A673 (cell line): ENCODE measurements at regions not wholly inside any gene's neighbourhood (a gene's known extent, or its start where the extent isn't known, plus 50 kb on each side); places are given as distances from the start of the nearest gene placed in this dataset.

ENCODE experiments used
- EZH2 ChIP-seq: fragments of 200-600 bp; sonication (generic); IDR thresholded peaks from 2 replicates; pipeline ENCODE4 v1.6.1; 2017; ENCODE audit warnings: borderline replicate concordance, low read depth, mild to moderate bottlenecking, mixed read lengths, antibody characterized with exemption, low read length; ENCODE audit not compliant: poor library complexity, severe bottlenecking
- TF ChIP-seq, protein P1 (sequence below): fragments of 300-800, 200-600 bp; sonication (generic); conservative IDR thresholded peaks from 2 replicates; pipeline ENCODE4 v1.5.1; 2017; ENCODE audit warnings: low read depth, mild to moderate bottlenecking, antibody characterized with exemption, low read length, moderate library complexity, mixed read lengths

DNA sequence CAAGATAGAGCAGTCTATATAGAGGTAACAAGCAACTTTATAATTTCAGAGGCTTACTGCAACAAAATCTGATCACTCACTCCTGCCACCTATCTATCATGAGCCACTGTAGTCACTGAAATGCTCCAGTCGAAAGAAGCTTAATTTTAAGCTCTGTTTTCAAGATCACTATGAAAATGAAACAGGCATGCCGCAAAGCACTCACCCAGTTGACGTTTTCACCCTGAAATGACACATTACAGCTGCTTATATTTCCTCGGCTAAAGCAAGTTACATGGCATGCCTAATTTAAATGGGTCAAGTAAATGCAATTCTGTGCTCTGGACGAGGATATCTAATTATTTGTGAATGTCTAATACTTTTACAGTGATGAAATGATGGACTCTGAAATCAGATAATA is 616.3 kb downstream of the FAM181B start:
- TF ChIP-seq, protein P1, sequence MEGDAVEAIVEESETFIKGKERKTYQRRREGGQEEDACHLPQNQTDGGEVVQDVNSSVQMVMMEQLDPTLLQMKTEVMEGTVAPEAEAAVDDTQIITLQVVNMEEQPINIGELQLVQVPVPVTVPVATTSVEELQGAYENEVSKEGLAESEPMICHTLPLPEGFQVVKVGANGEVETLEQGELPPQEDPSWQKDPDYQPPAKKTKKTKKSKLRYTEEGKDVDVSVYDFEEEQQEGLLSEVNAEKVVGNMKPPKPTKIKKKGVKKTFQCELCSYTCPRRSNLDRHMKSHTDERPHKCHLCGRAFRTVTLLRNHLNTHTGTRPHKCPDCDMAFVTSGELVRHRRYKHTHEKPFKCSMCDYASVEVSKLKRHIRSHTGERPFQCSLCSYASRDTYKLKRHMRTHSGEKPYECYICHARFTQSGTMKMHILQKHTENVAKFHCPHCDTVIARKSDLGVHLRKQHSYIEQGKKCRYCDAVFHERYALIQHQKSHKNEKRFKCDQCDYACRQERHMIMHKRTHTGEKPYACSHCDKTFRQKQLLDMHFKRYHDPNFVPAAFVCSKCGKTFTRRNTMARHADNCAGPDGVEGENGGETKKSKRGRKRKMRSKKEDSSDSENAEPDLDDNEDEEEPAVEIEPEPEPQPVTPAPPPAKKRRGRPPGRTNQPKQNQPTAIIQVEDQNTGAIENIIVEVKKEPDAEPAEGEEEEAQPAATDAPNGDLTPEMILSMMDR = peak; percentile 35; the same call in 1 of the 2 replicates
- TF ChIP-seq EZH2 = no peak
